H9 (cell line): ENCODE measurements at regions not wholly inside any gene's neighbourhood (a gene's known extent, or its start where the extent isn't known, plus 50 kb on each side); places are given as distances from the start of the nearest gene placed in this dataset.

Experiments used
- DNase-seq: peaks from one replicate; pipeline ENCODE4 v3.0.0-alpha.2; 2017
- H2AFZ ChIP-seq: one replicate; pipeline ENCODE4 v1.6.1; 2013; ENCODE audit warnings: mild to moderate bottlenecking, low read length, control low read depth, moderate library complexity
- H2AK5ac ChIP-seq: 2 replicates; pipeline ENCODE4 v1.6.1; 2013; ENCODE audit warnings: low read length, control low read depth, mixed read lengths; ENCODE audit not compliant: insufficient read length
- H2BK120ac ChIP-seq: one replicate; pipeline ENCODE4 v1.6.1; 2013; ENCODE audit warnings: low read depth, mild to moderate bottlenecking, low read length, control low read depth, inconsistent platforms; ENCODE audit not compliant: poor library complexity, severe bottlenecking
- H2BK12ac ChIP-seq: 2 replicates; pipeline ENCODE4 v1.6.1; 2013; ENCODE audit warnings: low read length, control low read depth, mixed read lengths, low read depth; ENCODE audit not compliant: insufficient read length
- H2BK15ac ChIP-seq: 2 replicates; pipeline ENCODE4 v1.6.1; 2013; ENCODE audit warnings: low read depth, low read length, control low read depth
- H2BK20ac ChIP-seq: one replicate; pipeline ENCODE4 v1.6.1; 2013; ENCODE audit warnings: low read depth, mild to moderate bottlenecking, low read length, control low read depth, inconsistent platforms; ENCODE audit not compliant: poor library complexity, severe bottlenecking
- H2BK5ac ChIP-seq: 2 replicates; pipeline ENCODE4 v1.6.1; 2013; ENCODE audit warnings: low read length, control low read depth, mixed read lengths; ENCODE audit not compliant: insufficient read length
- H3K14ac ChIP-seq: 2 replicates; pipeline ENCODE4 v1.6.1; 2013; ENCODE audit warnings: low read length, control low read depth; ENCODE audit not compliant: insufficient read depth
- H3K18ac ChIP-seq: 2 replicates; pipeline ENCODE4 v1.6.1; 2013; ENCODE audit warnings: low read depth, mild to moderate bottlenecking, mixed read lengths, low read length, control low read depth; ENCODE audit not compliant: insufficient read length
- H3K23ac ChIP-seq: 2 replicates; pipeline ENCODE4 v1.6.1; 2013; ENCODE audit warnings: low read length, control low read depth, mixed read lengths, low read depth; ENCODE audit not compliant: insufficient read length
- H3K23me2 ChIP-seq: 2 replicates; pipeline ENCODE4 v1.6.1; 2013; ENCODE audit warnings: low read depth, mild to moderate bottlenecking, mixed read lengths, low read length, control low read depth; ENCODE audit not compliant: insufficient read length, poor library complexity, severe bottlenecking
- H3K27ac ChIP-seq: 2 replicates; pipeline ENCODE4 v1.5.1; 2013; ENCODE audit warnings: low read length, control low read depth, mixed read lengths, low read depth; ENCODE audit not compliant: insufficient read length
- H3K27me3 ChIP-seq: 2 replicates; pipeline ENCODE4 v1.6.1; 2013; ENCODE audit warnings: low read length, control low read depth, inconsistent platforms; ENCODE audit not compliant: insufficient read depth
- H3K4ac ChIP-seq: 2 replicates; pipeline ENCODE4 v1.6.1; 2013; ENCODE audit warnings: low read depth, mild to moderate bottlenecking, control low read depth, inconsistent platforms, low read length, moderate library complexity
- H3K4me1 ChIP-seq: 2 replicates; pipeline ENCODE4 v1.6.1; 2013; ENCODE audit warnings: low read length, control low read depth, inconsistent platforms; ENCODE audit not compliant: insufficient read depth
- H3K4me2 ChIP-seq: 2 replicates; pipeline ENCODE4 v1.6.1; 2013; ENCODE audit warnings: low read length, control low read depth, mixed read lengths; ENCODE audit not compliant: insufficient read length, insufficient read depth
- H3K56ac ChIP-seq: 2 replicates; pipeline ENCODE4 v1.6.1; 2013; ENCODE audit warnings: low read depth, mild to moderate bottlenecking, mixed read lengths, low read length, control low read depth; ENCODE audit not compliant: insufficient read length
- H3K79me1 ChIP-seq: 2 replicates; pipeline ENCODE4 v1.6.1; 2013; ENCODE audit warnings: low read depth, mild to moderate bottlenecking, moderate library complexity, low read length, control low read depth, inconsistent platforms; ENCODE audit not compliant: insufficient read depth, poor library complexity, severe bottlenecking
- H3K79me2 ChIP-seq: 2 replicates; pipeline ENCODE4 v1.6.1; 2013; ENCODE audit warnings: low read length, control low read depth, inconsistent platforms; ENCODE audit not compliant: insufficient read depth
- H3K9ac ChIP-seq: 2 replicates; pipeline ENCODE4 v1.6.1; 2013; ENCODE audit warnings: low read length, control low read depth, mixed read lengths; ENCODE audit not compliant: insufficient read length; ENCODE audit errors: extremely low read depth
- H3K9me3 ChIP-seq: one replicate; pipeline ENCODE4 v1.6.1; 2013; ENCODE audit warnings: low read depth, low read length, inconsistent platforms; ENCODE audit not compliant: control insufficient read depth
- H3T11ph ChIP-seq: one replicate; pipeline ENCODE4 v1.6.1; 2013; ENCODE audit warnings: mild to moderate bottlenecking, low read length, control low read depth, inconsistent platforms
- H4K20me1 ChIP-seq: one replicate; pipeline ENCODE4 v1.6.1; 2013; ENCODE audit not compliant: control insufficient read depth, insufficient read length, insufficient read depth
- H4K5ac ChIP-seq: 2 replicates; pipeline ENCODE4 v1.6.1; 2013; ENCODE audit warnings: low read depth, mild to moderate bottlenecking, mixed read lengths, low read length, control low read depth; ENCODE audit not compliant: insufficient read length
- H4K8ac ChIP-seq: replicated peaks from 2 replicates; pipeline ENCODE4 v1.6.1; 2013; ENCODE audit warnings: low read length, control low read depth, mixed read lengths, low read depth; ENCODE audit not compliant: insufficient read length
- H4K91ac ChIP-seq: 2 replicates; pipeline ENCODE4 v1.6.1; 2013; ENCODE audit warnings: low read depth, mild to moderate bottlenecking, moderate library complexity, mixed read lengths, low read length, control low read depth; ENCODE audit not compliant: insufficient read length
- H3K27ac Mint-ChIP-seq, 3 experiments: 2 replicates in 2 of 3; 3 replicates in 1 of 3; pipeline ENCODE4 v1.8.0; 2020 to 2021; ENCODE audit warnings: mixed read lengths in 3 of 3, mild to moderate bottlenecking in 1 of 3, moderate library complexity in 1 of 3
- H3K27me3 Mint-ChIP-seq: 2 replicates; pipeline ENCODE4 v1.8.0; 2021; ENCODE audit warnings: low read depth, mild to moderate bottlenecking, moderate library complexity, mixed read lengths
- H3K36me3 Mint-ChIP-seq, 3 experiments: 2 replicates in 2 of 3; 3 replicates in 1 of 3; pipeline ENCODE4 v1.8.0; 2020 to 2021; ENCODE audit warnings: low read depth in 3 of 3, mixed read lengths in 3 of 3; ENCODE audit not compliant: insufficient read depth in 1 of 3
- H3K4me1 Mint-ChIP-seq, 2 experiments: 2 replicates each; pipeline ENCODE4 v1.8.0; 2020; ENCODE audit warnings: mixed read lengths in 2 of 2
- H3K4me3 Mint-ChIP-seq, 2 experiments: 2 replicates in 1 of 2; 3 replicates in 1 of 2; pipeline ENCODE4 v1.8.0; 2020 to 2021; ENCODE audit warnings: mild to moderate bottlenecking in 2 of 2, mixed read lengths in 2 of 2, moderate library complexity in 1 of 2
- H3K9me3 Mint-ChIP-seq, 2 experiments: 2 replicates in 1 of 2; 3 replicates in 1 of 2; pipeline ENCODE4 v1.8.0; 2020; ENCODE audit warnings: mild to moderate bottlenecking in 2 of 2, mixed read lengths in 2 of 2, moderate library complexity in 1 of 2
- CTCF ChIP-seq: fragments of 200-600 bp; sonication (generic); conservative IDR thresholded peaks from 3 replicates; pipeline ENCODE4 v1.8.0; 2021; ENCODE audit warnings: antibody characterized with exemption, mild to moderate bottlenecking
- WGBS: extraction: QIAGEN DNeasy Blood & Tissue Kit; methylation state at CpG from one replicate; pipeline ENCODE4 v1.1.7; 2013; ENCODE audit warnings: missing lambda C conversion rate, low lambda C conversion rate, mixed read lengths; ENCODE audit not compliant: insufficient read length; ENCODE audit errors: extremely low coverage; 5-methylcytosine and 5-hydroxymethylcytosine counted together

- Histone ChIP-seq H2BK5ac (no peak overlapping the region), H3K23ac (no peak overlapping the region), H4K91ac (no peak overlapping the region), H3K27ac (no peak overlapping the region), H3K14ac (no peak overlapping the region), H2BK20ac (no peak overlapping the region), H3K18ac (no peak overlapping the region), H3K56ac (no peak overlapping the region), H4K20me1 (no peaks in the 10 kb centered on the region), H3K9me3 (no peaks in the 10 kb centered on the region), H3T11ph (no peak overlapping the region), H3K9ac (no peak overlapping the region), H2AK5ac (no peak overlapping the region), H4K8ac (no peak overlapping the region), H4K5ac (no peak overlapping the region), H3K4me1 (no peaks in the 10 kb centered on the region; the same call in 1 of the 2 replicates), H3K79me1 (no peaks in the 10 kb centered on the region), H2AFZ (no peak overlapping the region), H2BK120ac (no peak overlapping the region), H3K79me2 (no peaks in the 10 kb centered on the region), H3K4ac (no peak overlapping the region), H2BK15ac (no peak overlapping the region), H3K4me2 (no peak overlapping the region), H2BK12ac (no peak overlapping the region), H3K27me3 (no peaks in the 10 kb centered on the region), H3K23me2 (no peaks in the 10 kb centered on the region)
- Mint-ChIP-seq H3K36me3 (peaks cover 8 to 20% (median 16%) of the 10 kb centered on the region in 3 experiments; a peak in 6 of 7 replicates), H3K9me3 (peaks cover 8 to 14% of the 10 kb centered on the region in 2 experiments), H3K4me3 (no peak overlapping the region), H3K27me3 (peaks cover 2% of the 10 kb centered on the region; the same call in 1 of the 2 replicates), H3K27ac (no peak overlapping the region), H3K4me1 (peaks cover 11 to 21% of the 10 kb centered on the region in 2 experiments)
- WGBS: no CpG with 5 or more reads among the region's 4 CpGs
- no peak for TF ChIP-seq CTCF
- no peak for DNase-seq
Observed at GRCh38 chr2:34789169-34789568, 1190.1 kb upstream of the FAM98A start.
